WTC11 (cell line): ENCODE measurements at regions not wholly inside any gene's neighbourhood (a gene's known extent, or its start where the extent isn't known, plus 50 kb on each side); places are given as distances from the start of the nearest gene placed in this dataset.

Source experiments
- ATAC-seq: fragments of 200-7000 bp; cut with Tn5 transposase; 2 replicates; pipeline ENCODE4 v1.10.0; 2021; ENCODE audit warnings: mild to moderate bottlenecking, moderate library complexity
- CTCF ChIA-PET: fragments of 300-600 bp; sonication (Branson Sonifier 250); formaldehyde crosslinking; loops from one replicate; lab custom pipeline; 2021; ENCODE audit warnings: antibody characterized with exemption; lab: Charles Lee
- POLR2A ChIA-PET: fragments of 350-600 bp; sonication (Branson Sonifier 250); formaldehyde crosslinking; loops from one replicate; lab custom pipeline; 2021; ENCODE audit warnings: antibody characterized with exemption; lab: Charles Lee
- DNase-seq: peaks from one replicate; pipeline ENCODE4 v3.0.0; 2021; ENCODE audit warnings: low spot score
- H3K27ac Mint-ChIP-seq: 2 replicates; pipeline ENCODE4 v1.8.0; 2021; ENCODE audit warnings: mixed read lengths
- H3K27me3 Mint-ChIP-seq: 2 replicates; pipeline ENCODE4 v1.8.0; 2021; ENCODE audit warnings: low read depth, mild to moderate bottlenecking, moderate library complexity, mixed read lengths
- H3K36me3 Mint-ChIP-seq: 2 replicates; pipeline ENCODE4 v1.8.0; 2021; ENCODE audit warnings: mixed read lengths
- H3K4me1 Mint-ChIP-seq: 2 replicates; pipeline ENCODE4 v1.8.0; 2022; ENCODE audit warnings: mixed read lengths
- H3K4me3 Mint-ChIP-seq: 2 replicates; pipeline ENCODE4 v1.8.0; 2021; ENCODE audit warnings: mild to moderate bottlenecking, moderate library complexity, mixed read lengths
- H3K9me3 Mint-ChIP-seq: 2 replicates; pipeline ENCODE4 v1.8.0; 2021; ENCODE audit warnings: mixed read lengths
- AFF4 ChIP-seq: sonication (generic); formaldehyde crosslinking; IDR thresholded peaks from 2 replicates; pipeline ENCODE4 v1.8.1; 2023; ENCODE audit warnings: mild to moderate bottlenecking, missing genetic modification reagents, borderline replicate concordance
- ERG ChIP-seq: fragments of 250-450 bp; sonication (Bioruptor Pico); IDR thresholded peaks from 2 replicates; pipeline ENCODE4 v1.8.0; 2021; ENCODE audit warnings: mild to moderate bottlenecking
- ESRRA ChIP-seq: sonication (generic); formaldehyde crosslinking; IDR thresholded peaks from 2 replicates; pipeline ENCODE4 v1.8.1; 2022; ENCODE audit warnings: mild to moderate bottlenecking, missing genetic modification reagents, borderline replicate concordance
- KAT7 ChIP-seq: sonication (generic); formaldehyde crosslinking; IDR thresholded peaks from 2 replicates; pipeline ENCODE4 v1.8.1; 2023; ENCODE audit warnings: missing genetic modification reagents, mild to moderate bottlenecking, borderline replicate concordance
- NFYB ChIP-seq: sonication (generic); formaldehyde crosslinking; conservative IDR thresholded peaks from 2 replicates; pipeline ENCODE4 v1.8.0; 2022; ENCODE audit warnings: low read depth, missing genetic modification reagents
- PRRX2 ChIP-seq: fragments of 250-450 bp; sonication (Bioruptor Pico); IDR thresholded peaks from 2 replicates; pipeline ENCODE4 v1.8.0; 2021; ENCODE audit warnings: mild to moderate bottlenecking
- RELA ChIP-seq: sonication (generic); formaldehyde crosslinking; IDR thresholded peaks from 2 replicates; pipeline ENCODE4 v1.8.1; 2022; ENCODE audit warnings: missing genetic modification reagents, mild to moderate bottlenecking, borderline replicate concordance
- SMAD4 ChIP-seq: sonication (generic); formaldehyde crosslinking; IDR thresholded peaks from 2 replicates; pipeline ENCODE4 v1.8.0; 2022; ENCODE audit warnings: mild to moderate bottlenecking, missing genetic modification reagents
- SOX15 ChIP-seq: fragments of 250-450 bp; sonication (Bioruptor Pico); IDR thresholded peaks from 2 replicates; pipeline ENCODE4 v1.9.0; 2021; ENCODE audit warnings: mild to moderate bottlenecking
- ZNF263 ChIP-seq: sonication (generic); formaldehyde crosslinking; IDR thresholded peaks from 2 replicates; pipeline ENCODE4 v1.8.1; 2022; ENCODE audit warnings: low read depth, mild to moderate bottlenecking, moderate library complexity, missing genetic modification reagents
- ZNF281 ChIP-seq: sonication (generic); formaldehyde crosslinking; IDR thresholded peaks from 2 replicates; pipeline ENCODE4 v1.8.0; 2023; ENCODE audit warnings: mild to moderate bottlenecking, missing genetic modification reagents
- ZNF396 ChIP-seq: fragments of 250-450 bp; sonication (Bioruptor Pico); IDR thresholded peaks from 2 replicates; pipeline ENCODE4 v1.8.0; 2021; ENCODE audit warnings: mild to moderate bottlenecking, moderate library complexity, borderline replicate concordance
- ZNF416 ChIP-seq: fragments of 250-450 bp; sonication (Bioruptor Pico); IDR thresholded peaks from 2 replicates; pipeline ENCODE4 v1.9.0; 2021; ENCODE audit warnings: mild to moderate bottlenecking, inconsistent platforms
- TF ChIP-seq, protein P1 (sequence below): fragments of 200-600 bp; IDR thresholded peaks from 2 replicates; pipeline ENCODE4 v1.8.0; 2022; ENCODE audit warnings: antibody characterized with exemption

GRCh38 chr13:83162493-83162892 is 719.8 kb downstream of the SLITRK1 start (continued):
- TF ChIP-seq ERG (CRISPR knock-in tag): no peak

DNA sequence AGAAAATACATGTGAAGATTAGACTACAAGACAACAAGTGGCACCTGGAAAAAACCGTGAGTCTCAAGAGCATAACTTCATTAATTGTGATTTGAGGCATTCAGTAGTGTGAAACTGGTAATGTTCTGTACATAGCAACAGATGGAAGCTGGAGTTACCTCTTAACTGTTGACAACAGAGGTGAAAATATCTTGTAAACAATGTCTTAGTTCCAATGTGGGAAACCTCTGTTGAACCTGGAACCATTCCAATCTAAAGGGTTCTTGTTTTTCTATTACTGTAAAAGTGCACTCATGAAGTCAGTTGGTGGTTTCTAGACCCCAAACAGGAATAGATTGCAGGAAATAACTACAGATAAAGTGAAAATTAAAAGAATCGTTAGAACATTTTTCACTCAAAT is 728.4 kb downstream of the SLITRK1 start:
- ChIA-PET POLR2A (no interaction called here), CTCF (no interaction called here)
- Mint-ChIP-seq H3K36me3 (no peaks in the 10 kb centered on the region), H3K27ac (no peak overlapping the region), H3K4me1 (no peaks in the 10 kb centered on the region), H3K9me3 (no peaks in the 10 kb centered on the region), H3K4me3 (no peak overlapping the region), H3K27me3 (no peaks in the 10 kb centered on the region)
- no peak for DNase-seq
- no peak for TF ChIP-seq AFF4 (CRISPR knock-in tag)
- TF ChIP-seq, protein P1, sequence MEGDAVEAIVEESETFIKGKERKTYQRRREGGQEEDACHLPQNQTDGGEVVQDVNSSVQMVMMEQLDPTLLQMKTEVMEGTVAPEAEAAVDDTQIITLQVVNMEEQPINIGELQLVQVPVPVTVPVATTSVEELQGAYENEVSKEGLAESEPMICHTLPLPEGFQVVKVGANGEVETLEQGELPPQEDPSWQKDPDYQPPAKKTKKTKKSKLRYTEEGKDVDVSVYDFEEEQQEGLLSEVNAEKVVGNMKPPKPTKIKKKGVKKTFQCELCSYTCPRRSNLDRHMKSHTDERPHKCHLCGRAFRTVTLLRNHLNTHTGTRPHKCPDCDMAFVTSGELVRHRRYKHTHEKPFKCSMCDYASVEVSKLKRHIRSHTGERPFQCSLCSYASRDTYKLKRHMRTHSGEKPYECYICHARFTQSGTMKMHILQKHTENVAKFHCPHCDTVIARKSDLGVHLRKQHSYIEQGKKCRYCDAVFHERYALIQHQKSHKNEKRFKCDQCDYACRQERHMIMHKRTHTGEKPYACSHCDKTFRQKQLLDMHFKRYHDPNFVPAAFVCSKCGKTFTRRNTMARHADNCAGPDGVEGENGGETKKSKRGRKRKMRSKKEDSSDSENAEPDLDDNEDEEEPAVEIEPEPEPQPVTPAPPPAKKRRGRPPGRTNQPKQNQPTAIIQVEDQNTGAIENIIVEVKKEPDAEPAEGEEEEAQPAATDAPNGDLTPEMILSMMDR: no peak
- ATAC-seq: no peak

- CTCF ChIA-PET: no interaction called here
- no peak overlapping the region for H3K27ac Mint-ChIP-seq
- TF ChIP-seq SMAD4 (CRISPR knock-in tag) (no peak), ESRRA (CRISPR knock-in tag) (no peak), KAT7 (no peak), ZNF416 (CRISPR knock-in tag) (no peak), ZNF263 (CRISPR knock-in tag) (no peak), PRRX2 (CRISPR knock-in tag) (no peak), RELA (CRISPR knock-in tag) (no peak), NFYB (no peak), SOX15 (CRISPR knock-in tag) (no peak), ZNF396 (CRISPR knock-in tag) (no peak), ZNF281 (CRISPR knock-in tag) (no peak)
- TF ChIP-seq, all 79 proteins: peak for 0
- H3K9me3 Mint-ChIP-seq: no peaks in the 10 kb centered on the region
- DNase-seq: no peak
- H3K4me3 Mint-ChIP-seq: no peak overlapping the region
- no peaks in the 10 kb centered on the region for H3K4me1 Mint-ChIP-seq
- no peaks in the 10 kb centered on the region for H3K27me3 Mint-ChIP-seq
- POLR2A ChIA-PET: no interaction called here
- no peak for ATAC-seq
- no peaks in the 10 kb centered on the region for H3K36me3 Mint-ChIP-seq
Observed at GRCh38 chr13:83151308-83151660, 731.0 kb downstream of the SLITRK1 start.
